ENCODE measurements at regions not wholly inside any gene's neighbourhood (a gene's known extent, or its start where the extent isn't known, plus 50 kb on each side); places are given as distances from the start of the nearest gene placed in this dataset.
"Not testable (repeated sequence)": the region's sequence is repeated elsewhere in the genome, so short reads cannot be mapped to it uniquely, and the experiment has no call there.

DNA sequence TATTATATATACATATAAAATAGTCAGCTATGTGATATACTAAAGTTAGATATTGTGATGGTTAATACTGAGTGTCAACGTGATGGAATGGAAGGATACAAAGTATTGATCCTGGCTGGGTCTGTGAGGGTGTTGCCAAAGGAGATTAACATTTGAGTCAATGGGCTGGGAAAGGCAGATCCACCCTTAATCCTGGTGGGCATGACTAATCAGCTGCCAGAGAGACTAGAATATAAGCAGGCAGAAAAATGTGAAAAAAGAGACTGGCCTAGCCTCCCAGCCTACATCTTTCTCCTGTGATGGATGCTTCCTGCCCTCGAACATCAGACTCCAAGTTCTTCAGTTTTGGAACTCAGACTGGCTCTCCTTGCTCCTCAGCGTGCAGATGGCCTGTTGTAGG is 321.6 kb upstream of the NT5E start:
- not testable (repeated sequence) for DNase-seq (ENCODE audit: low read depth in 2 of 2)

DNA sequence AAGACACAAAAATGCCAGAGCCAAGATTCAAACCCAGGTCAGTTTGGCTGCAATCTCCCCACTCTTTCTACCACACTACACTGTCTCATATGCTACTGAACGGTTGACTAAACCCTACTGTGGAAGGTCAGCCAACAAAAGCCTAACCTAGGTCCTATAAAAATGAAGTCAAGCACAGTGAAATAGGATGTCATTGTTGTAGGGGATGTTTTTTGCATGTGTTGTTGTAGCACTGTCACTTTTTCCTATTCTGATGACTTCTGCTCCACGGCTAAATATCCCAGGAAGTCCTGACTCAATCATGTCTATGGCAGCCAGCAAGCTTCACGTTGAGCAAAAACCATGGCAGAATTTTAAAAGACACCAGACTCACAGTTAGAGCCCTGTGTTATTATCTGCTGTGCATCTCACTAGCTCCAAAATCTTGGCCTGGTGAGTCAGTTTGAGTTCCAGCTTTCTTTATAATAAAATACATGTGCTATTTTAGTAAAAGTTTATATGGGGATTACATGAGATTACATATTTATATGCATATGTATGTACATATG is 322.1 kb upstream of the NT5E start:
- DNase-seq (ENCODE audit: low read depth in 2 of 2): no peak

DNA sequence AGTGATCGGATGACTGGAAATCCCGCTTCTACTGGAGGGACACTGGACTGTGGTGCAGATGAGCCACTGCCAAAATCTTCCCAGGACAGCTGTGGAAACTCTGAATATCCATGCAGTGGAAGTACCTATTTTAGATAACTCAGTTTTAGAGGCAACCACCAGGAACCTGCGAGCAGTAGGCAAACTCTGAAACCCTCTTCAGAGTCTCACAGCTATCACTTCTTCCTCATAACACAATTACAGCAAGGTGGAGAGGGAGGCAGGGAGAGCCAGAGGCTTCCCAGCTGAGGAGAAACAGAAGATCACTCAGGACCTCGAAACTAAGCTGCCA is 322.8 kb upstream of the NT5E start:
- DNase-seq (ENCODE audit: low read depth in 2 of 2): no peak

DNA sequence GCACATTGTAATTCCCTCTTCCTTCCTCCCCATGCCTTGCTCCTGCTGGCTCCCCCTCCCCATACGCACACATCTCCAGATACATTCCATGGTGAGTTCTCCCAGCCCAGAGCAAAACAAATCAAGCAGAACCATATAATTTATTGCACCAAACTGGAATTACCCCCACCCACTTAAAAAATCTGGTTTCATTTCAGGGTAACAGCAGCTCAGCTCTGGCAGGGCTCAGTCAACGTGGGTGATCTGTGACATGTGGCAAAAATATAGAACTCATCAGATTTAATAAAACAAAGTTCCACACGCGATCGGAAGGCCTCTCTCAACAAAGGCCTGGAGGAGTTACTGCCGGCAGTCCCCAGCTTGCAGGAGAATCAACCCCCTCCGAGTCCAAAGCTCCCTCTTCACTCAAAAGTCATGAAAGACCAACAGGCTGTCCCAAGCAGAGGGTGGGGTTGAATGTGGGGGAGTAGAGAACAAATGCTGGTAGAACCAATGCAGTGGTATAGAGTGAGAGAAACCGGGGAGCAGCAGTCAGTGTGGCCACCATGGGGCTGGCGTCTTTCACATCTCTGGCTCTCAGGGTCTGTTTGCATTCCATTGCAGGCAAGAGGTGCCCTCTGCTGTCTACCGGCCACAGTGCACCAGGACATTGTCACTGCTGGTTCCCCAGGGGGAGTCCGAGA is 323.3 kb upstream of the NT5E start:
- DNase-seq (ENCODE audit: low read depth in 2 of 2): no peak

DNA sequence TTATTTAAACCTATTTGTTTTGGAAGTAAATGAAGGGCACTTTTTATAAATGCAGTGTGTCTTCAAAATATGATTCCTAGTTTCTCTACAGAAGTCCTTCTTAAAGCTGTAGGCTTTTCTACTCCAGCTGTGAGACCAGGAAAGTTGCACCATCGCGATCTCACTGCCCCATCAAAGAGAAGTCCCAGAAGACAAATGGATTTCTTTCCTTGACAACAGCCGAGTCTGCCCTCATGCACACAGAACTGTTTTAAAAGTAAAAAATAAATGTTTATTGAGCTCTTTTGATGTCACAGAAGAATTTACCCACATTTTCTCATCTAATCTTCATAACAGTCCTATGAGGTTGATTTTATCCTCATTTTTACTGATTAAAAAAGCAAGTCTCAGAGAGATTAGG is 324.4 kb upstream of the NT5E start:
- DNase-seq (ENCODE audit: low read depth in 2 of 2): no peak

DNA sequence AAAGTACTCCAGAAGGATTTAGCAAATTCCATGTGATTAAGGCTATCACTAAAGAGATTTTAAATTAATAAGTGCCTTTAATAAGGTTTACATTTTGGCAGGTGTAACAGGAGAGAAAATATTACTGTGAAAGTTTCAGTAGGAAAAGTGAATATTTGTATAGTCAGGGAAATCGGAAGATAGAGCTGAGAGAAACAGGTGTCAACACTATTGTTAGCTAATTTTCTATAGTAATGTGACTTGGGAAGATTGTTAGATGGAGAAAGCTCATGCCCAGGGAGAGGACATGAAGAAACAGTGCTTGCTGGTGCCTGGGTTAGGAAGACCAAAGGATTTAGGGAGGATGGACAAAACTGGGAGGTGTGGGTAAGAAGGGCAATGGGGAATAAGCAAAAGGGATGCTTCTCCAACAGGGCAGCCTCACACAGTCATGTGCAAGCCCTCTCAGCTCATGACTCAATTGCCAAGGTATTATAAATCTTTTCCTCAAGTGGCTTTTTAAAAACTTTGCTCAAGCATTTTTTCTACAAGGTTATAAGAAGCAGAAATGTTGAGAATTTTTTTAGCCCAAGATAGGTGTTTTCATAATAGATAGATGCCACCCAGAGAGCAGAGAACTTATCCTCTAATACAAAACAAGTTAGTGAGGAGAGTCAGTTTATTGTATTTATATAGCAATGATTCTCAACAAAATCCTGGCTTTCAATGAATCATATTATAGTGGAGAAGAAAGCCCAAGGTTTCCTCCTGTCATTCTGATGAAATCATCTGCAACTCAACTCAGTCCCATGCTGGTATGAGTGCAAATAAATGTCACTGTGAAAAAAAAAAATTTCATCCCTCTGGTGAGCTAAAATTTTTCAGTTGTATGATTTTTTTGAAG is 325.2 kb upstream of the NT5E start:
- DNase-seq (ENCODE audit: low read depth in 2 of 2): no peak

DNA sequence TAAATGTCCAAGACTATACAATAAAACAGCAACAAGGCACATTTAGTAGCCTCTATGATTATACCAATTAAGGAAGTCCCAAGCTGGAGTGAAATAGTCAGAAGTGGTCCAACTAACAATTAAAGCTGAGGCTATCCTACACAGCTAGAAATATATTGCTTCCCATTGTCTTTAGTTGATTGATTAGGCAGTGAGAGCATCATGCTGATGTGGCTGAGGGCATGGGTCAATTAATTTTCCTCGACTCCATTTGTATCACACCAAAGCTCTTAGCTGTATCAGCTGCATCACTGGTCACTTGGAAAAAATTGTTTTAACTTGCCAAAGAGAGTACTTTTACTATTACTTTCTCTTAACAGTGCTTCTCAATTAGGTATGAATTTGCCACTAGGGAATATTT is 328.7 kb upstream of the NT5E start:
- no peak for DNase-seq (ENCODE audit: low read depth in 2 of 2)

DNA sequence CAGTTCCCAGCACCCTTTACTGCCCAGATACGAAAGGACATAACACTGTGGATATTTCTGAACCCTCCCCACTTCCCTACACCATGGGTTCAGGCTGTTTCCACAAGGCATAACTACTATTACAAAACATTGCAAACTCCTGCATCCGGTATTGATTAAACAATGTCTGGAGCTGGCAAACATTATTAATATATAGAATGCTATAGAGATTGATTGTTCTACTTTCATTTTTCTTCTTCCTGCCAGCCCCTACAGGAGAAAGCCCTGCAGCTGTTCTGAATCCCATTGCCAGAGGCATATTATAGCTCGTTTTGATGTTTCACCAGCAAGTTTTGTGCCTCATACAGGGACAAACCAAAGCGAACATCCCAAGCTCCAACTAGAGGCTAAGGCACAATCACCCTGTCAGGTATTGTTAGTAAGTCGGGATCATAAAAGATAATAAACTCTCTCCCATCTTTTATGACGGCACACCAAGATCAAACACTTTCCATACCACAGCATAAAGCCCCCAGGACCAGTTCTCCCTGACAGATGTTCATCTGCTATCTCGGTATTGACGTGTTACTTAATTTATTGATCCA is 331.1 kb upstream of the NT5E start:
- DNase-seq (ENCODE audit: low read depth in 2 of 2): no peak

DNA sequence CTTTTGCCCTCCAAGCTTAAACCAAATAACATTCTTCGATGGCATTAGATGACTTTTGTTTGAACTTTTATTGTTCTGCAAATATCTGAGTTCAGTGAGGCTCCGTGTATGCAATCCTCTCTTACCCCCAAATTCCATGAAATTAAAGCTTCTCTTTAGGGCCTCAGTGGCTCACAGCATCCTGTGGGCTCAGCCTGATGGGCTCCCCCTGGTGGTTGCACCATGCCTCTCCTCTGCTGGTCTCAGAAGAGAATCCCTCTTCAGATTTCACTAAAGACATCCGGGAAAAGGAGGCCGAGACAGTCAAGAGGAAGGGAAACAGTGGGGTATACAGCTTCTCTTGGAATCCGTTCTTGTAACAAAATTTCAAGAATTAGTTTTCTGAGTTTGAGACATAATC is 331.6 kb upstream of the NT5E start:
- DNase-seq (ENCODE audit: low read depth in 2 of 2): no peak

DNA sequence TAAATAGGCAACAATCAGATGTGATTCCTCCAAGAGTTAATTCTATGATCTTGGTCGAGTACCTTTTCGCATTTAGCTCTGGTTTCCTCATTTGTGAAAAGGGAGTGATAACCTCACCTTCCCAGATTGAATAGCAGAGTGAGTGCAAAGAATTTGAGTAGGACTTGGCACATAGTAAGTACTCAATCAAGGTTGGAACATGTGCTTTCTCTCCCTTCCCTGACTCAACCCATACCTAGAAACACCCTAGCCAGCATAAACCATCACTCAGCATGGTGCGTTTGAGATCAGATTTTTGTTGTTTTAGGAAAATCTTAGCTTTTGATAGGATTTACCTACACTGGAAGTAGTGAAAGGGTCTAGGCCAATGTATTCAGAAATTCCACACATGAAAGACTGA is 333.4 kb upstream of the NT5E start:
- no peak for DNase-seq (ENCODE audit: low read depth in 2 of 2)

DNA sequence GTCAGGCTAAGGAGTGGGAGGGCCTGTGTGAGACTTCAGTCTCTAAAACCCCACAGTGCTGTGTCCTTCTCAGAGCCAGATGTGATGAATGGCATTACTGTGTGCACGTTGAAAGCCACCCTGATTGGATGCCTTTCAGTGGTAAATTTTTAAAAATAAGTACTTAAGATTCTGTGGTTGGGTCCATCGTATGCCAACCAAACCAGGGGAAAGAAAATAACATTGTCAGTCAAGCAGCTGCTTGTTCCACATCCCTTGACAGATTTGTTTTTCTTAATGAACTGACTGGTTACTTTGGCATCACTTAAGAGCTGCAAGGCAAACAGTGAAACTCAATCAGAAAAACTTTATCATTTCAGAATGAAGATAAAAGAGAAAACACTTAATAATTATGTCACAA is 334.0 kb upstream of the NT5E start:
- DNase-seq (ENCODE audit: low read depth in 2 of 2): no peak

DNA sequence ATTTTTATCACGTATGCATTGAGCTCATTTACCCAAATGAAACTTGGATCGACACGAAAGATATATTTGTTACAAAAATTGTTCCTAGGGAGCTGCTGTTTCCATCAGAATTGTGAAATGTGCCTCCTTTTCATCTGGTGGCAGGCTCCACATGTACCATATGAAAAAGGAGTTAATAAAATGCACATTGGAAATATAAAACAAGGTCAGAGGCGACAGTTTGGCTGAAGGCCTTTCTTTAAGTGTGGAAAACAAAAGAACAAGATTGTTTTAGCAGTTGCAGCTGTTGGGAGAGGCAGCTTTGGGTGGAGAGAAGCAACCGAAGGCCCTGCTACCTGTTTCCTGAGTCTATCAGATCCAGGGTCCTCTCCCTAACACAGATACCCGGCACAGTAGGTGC is 334.5 kb upstream of the NT5E start:
- no peak for DNase-seq (ENCODE audit: low read depth in 2 of 2)

DNA sequence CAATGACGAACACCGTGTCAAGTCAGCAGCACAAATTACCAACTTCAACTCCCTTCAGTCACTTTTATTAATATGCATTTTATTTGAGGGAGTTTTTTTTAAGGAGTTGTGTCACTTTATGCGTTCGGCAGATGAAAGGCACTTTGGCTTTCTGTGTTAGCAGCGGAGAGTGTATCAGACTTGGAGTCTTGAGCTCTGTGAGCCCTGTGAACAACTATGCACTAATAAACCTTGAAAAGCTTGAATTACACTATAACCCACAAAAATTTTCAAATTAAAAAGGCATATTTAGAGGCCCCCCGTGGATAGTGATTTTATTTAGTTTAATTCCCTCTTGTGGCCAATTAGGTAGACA is 335.3 kb upstream of the NT5E start:
- no peak for DNase-seq (ENCODE audit: low read depth in 2 of 2)

DNA sequence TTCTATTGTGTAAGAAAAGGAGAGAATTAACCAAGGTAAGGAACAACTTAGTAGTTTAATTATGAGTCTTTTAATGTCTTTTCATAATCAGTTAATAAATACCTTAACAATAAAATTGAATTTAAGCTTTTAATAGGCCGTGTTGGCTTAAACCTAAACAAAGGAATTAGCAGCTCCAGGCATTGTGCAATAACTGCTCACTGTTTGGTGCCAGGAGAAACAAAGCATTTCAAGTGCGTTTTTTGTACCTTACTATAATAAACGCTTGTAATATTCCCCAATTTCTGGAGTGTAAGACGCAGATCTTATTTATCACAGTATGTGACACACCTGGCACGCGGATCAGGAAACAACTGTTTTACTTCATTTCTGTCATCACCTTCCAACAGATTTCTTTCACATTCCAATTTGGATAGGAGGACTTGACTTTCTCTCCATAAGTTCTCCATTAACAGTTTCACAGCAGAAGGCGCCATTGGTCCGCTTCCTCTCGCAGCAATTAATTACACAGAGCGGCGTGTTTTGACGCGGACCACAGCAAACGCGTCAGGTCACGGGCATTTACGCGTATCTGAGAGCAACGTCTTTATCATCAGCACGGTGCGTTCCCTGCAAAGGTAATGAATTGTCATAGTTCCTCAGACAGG is 335.8 kb upstream of the NT5E start:
- DNase-seq (ENCODE audit: low read depth in 2 of 2): no peak

DNA sequence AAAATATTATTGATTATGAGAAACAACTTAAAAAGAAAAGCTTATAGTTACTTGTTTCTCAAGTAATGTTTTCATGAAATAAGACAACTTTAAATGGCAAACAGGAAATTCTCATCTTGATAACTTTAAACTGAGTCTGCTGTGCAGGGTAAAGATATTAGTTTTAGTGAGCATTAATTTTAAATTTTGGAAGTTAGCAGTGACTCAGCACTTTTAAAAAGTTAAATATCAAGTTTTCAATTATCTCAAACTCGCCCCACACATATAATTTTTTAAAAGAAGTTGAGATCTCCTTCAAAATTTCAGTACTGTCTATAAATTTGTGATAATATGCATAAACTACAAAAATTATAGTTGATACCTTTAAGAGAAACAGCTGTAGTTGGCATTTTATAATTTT is 337.3 kb upstream of the NT5E start:
- no peak for DNase-seq (ENCODE audit: low read depth in 2 of 2)

DNA sequence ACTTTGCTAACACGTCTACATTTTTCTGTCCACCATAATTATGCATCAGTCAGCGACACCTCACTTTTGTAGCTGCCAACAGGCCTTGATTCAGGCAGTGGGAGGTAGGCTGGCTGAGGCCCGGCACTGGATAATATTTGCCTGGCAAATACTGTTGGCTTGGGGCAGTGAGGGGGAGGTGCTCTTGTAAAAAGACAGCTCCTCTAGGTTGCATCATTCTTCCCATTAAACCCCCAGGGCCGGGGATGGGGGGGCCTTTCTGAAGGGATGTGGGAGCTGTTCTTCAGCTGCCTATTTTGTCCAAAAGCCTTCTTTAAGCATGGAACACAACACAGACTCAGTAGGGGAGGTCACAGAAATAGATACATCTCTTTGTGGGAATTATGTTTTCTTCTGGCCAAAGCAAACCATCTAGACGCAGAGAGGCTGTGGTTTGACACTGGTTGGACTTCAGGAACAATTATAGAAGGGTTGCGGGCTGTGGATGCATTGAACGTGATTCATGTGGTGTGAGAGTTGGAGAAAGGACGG is 338.3 kb upstream of the NT5E start:
- no peak for DNase-seq (ENCODE audit: low read depth in 2 of 2)

DNA sequence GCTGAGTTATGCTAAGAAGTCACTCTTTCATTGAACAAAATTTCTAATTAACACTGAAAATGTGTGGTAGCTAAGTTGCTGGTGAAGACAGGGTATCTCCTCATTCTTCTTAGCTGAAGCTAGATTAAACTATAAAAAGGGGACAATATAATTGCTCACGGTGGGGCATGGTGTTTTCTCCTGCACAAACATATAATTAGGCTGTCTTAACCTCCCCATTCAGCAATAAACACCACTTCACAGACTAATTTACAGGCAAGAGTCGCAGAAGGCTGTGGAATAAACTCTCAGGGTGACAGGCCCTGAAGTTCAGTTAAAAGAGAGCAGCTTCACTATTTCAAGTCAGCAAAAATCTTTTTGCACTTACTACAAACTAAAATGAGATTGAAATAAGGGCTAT is 338.9 kb upstream of the NT5E start:
- DNase-seq (ENCODE audit: low read depth in 2 of 2): no peak

DNA sequence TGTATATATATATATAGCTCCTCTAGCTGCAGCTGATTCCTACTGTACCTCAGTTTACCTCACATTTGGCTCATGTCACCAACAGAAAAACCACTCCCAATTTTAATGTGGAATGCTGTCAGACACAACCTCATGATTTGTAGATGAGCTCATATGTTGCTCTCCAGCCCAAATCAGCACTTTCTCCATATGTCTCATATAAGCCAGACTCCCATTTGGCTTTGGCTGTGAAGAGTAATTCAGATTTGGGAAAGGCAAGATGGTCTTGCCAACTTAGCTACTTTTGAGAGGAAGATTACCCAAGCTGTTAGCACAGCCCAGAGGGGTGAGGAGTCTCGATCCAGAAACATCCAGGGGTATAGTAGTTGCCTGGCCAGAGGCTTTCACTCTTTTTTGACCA is 342.2 kb upstream of the NT5E start:
- DNase-seq (ENCODE audit: low read depth in 2 of 2): no peak

DNA sequence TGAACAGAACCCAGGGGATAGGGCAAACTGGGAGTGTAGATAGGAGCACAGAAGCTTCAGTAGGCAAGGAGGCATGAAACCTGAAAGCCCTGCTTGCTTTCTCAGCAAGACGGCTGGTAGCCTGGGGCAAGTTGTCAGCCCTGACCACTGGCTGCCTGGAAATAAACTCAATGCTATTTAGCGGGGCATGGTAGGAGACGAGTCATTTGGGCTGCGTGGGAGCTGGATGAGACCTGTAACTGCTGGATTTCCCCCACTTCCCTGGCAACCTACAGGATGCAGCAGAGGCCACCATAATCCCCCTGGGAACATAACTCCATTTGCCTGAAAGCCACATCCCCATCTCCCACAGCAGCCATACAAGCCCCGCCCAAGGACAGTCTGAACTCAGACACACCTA is 332.6 kb upstream of the TBX18 start:
- DNase-seq (ENCODE audit: low read depth in 2 of 2): no peak

DNA sequence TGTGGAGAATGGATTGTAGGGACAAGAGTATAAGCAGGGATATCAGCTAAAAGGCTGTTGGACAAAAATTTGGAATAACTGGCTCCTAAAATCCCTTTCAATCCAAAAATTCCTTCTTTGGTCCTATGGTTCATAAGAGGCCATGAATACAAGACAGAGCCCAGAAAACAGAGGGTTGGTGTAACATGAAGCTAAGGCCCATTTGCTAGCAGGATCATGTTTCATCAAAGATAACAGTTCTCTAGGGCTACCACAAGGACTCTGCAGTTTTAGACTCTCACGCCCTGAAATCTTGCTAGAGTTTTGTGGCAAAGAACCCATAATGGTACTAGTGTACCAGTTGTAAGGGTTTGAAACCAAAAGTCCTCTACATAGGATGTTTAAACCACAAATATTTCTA is 327.8 kb upstream of the TBX18 start:
- DNase-seq (ENCODE audit: low read depth in 2 of 2): no peak

DNA sequence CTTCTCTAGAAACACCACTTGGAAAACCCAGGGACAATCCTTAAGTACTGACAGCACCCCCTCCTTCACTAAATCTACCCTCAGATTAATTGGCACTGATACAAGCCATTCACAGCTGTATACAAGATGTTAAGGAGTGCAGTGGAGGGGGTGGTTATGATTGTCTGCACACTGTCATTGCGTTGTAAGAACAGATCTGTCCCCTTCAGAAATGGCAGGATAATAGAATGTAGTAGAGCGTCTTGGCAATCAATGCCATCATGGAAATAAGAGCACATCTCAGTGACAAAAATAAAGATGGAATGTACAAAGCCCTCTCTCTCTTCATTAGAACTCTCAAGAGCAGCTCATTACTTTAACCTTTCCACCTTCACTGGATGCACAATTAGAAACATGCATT is 324.9 kb upstream of the TBX18 start:
- no peak for DNase-seq (ENCODE audit: low read depth in 2 of 2)

DNA sequence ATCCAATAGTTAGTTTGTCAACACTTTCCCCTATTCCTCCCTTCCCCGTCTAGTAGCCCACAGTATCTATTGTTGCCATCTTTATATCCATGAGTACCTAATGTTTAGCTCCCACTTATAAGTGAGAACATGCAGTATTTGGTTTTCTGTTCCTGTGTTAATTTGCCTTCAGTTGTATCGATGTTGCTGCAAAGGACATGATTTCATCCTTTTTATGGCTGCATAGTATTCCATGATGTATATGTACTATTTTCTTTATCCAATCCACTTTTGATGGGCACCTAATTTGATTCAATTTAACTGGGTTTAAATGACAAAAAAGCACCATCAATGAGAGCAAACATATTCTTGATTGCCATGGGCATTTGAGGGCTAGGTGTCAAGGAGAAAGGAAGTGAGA is 321.5 kb upstream of the TBX18 start:
- DNase-seq (ENCODE audit: low read depth in 2 of 2): no peak
